ENCODE measurements at regions not wholly inside any gene's neighbourhood (a gene's known extent, or its start where the extent isn't known, plus 50 kb on each side); places are given as distances from the start of the nearest gene placed in this dataset.
"Not testable (repeated sequence)": the region's sequence is repeated elsewhere in the genome, so short reads cannot be mapped to it uniquely, and the experiment has no call there.

GRCh38 chr20:57777911-57778310, 68.1 kb upstream of the PMEPA1 start:
- no peak for DNase-seq

- no peak for DNase-seq
Observed at GRCh38 chr20:57774951-57775350, 65.1 kb upstream of the PMEPA1 start.

GRCh38 chr20:57774111-57774880, 64.5 kb upstream of the PMEPA1 start:
- no peak for DNase-seq

- DNase-seq = no peak
Observed at GRCh38 chr20:57773059-57773815, 63.4 kb upstream of the PMEPA1 start.

- no peak for DNase-seq
Observed at GRCh38 chr20:57772349-57772964, 62.6 kb upstream of the PMEPA1 start.

GRCh38 chr20:57770852-57771720, 61.3 kb upstream of the PMEPA1 start:
- DNase-seq = no peak

- DNase-seq = not testable (repeated sequence)
Observed at GRCh38 chr20:57770401-57770800, 60.6 kb upstream of the PMEPA1 start.

GRCh38 chr20:57769756-57770155, 59.9 kb upstream of the PMEPA1 start:
- DNase-seq = no peak

- DNase-seq = no peak
Observed at GRCh38 chr20:57768519-57768918, 58.7 kb upstream of the PMEPA1 start.

GRCh38 chr20:57767441-57767840, 57.6 kb upstream of the PMEPA1 start:
- no peak for DNase-seq

GRCh38 chr20:57763235-57763595, 53.4 kb upstream of the PMEPA1 start:
- no peak for DNase-seq

- DNase-seq = no peak
Observed at GRCh38 chr20:57762531-57763234, 52.9 kb upstream of the PMEPA1 start.

GRCh38 chr20:57761413-57761734, 51.6 kb upstream of the PMEPA1 start:
- no peak for DNase-seq

- no peak for DNase-seq
Observed at GRCh38 chr20:57760698-57761412, 51.0 kb upstream of the PMEPA1 start.

- no peak for DNase-seq
Observed at GRCh38 chr20:57759724-57760123, 49.9 kb upstream of the PMEPA1 start.

Measured in activated CD4-positive, CD25-positive, alpha-beta regulatory T cell treated with anti-CD3 and anti-CD28 coated beads, Interleukin-2, amount 50 U/mL, for 72 hours (primary cell).